ENCODE measurements at regions not wholly inside any gene's neighbourhood (a gene's known extent, or its start where the extent isn't known, plus 50 kb on each side); places are given as distances from the start of the nearest gene placed in this dataset.

DNA sequence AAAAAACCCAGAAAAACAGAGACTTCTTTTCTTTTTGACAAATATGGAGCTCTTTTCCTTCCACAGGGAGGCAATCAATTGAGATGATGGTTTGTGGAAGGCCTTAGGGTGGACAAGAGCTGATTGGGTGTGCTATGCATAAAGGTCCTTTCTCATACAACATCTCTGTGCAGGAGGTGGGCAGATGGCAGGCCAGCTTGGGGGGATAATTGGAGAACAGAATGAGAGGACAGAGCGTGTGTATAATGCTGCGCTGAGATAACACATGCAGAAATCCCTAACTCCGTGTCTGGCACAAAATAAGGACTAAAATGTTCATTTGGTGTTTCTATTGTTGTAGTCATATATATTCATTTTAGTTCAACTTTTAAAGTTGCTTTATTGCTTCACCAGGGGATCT lies 159.0 kb upstream of the MEF2C start:
- no peak for TF ChIP-seq CTCF (IDR thresholded peaks at IDR 0.05)
- TF ChIP-seq POLR2AphosphoS5 (IDR thresholded peaks at IDR 0.05) = no peak
